T47D (cell line): ENCODE measurements at regions not wholly inside any gene's neighbourhood (a gene's known extent, or its start where the extent isn't known, plus 50 kb on each side); places are given as distances from the start of the nearest gene placed in this dataset.
"Not testable (repeated sequence)": the region's sequence is repeated elsewhere in the genome, so short reads cannot be mapped to it uniquely, and the experiment has no call there.

Experiments used
- DNase-seq, 2 experiments: peaks; one replicate each; pipeline versions ENCODE4 v3.0.0 to v3.0.0-alpha.2; 2011 to 2012; ENCODE audit warnings: low read depth in 1 of 2, low spot score in 1 of 2
- JUND ChIP-seq: IDR thresholded peaks from 2 replicates; pipeline ENCODE4 v1.6.1; 2012; ENCODE audit warnings: low read depth
- in situ Hi-C: cut with HindIII; loops from 2 replicates; pipeline ENCODE4 v1.10.0; 2016; ENCODE audit warnings: low sequenced_read_pairs, low pct_unique_long_range_greater_than_20kb

DNA sequence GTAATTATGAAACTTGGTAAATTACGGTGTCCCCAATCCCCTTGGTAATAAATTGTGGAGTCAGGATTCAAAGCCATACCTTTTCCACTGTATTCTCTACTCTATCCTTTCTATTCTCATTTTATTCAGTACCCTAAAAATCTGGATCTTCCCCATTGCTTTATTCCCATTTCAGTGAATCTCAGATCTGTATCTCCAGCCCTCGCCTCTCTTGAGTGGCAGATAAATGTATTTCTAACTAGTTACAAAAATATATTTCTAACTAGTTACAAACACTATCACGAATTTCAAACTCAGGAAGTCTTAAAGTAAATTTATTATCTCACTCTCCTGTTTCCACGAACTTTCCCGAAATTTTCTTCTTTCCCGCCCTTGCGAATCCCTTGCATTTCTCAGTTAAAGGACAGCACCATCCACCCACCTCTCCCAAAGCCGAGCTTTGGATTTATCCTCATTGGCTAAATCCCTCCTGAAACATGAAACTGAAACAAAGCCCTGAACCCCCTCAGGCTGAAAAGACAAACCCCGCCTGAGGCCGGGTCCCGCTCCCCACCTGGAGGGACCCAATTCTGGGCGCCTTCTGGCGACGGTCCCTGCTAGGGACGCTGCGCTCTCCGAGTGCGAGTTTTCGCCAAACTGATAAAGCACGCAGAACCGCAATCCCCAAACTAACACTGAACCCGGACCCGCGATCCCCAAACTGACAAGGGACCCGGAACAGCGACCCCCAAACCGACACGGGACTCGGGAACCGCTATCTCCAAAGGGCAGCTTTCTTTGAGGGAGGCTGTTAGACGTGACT is 164.3 kb upstream of the PABPC3 start:
- in situ Hi-C loops = no loop called here
- no peak for TF ChIP-seq JUND
- DNase-seq = no peak

DNA sequence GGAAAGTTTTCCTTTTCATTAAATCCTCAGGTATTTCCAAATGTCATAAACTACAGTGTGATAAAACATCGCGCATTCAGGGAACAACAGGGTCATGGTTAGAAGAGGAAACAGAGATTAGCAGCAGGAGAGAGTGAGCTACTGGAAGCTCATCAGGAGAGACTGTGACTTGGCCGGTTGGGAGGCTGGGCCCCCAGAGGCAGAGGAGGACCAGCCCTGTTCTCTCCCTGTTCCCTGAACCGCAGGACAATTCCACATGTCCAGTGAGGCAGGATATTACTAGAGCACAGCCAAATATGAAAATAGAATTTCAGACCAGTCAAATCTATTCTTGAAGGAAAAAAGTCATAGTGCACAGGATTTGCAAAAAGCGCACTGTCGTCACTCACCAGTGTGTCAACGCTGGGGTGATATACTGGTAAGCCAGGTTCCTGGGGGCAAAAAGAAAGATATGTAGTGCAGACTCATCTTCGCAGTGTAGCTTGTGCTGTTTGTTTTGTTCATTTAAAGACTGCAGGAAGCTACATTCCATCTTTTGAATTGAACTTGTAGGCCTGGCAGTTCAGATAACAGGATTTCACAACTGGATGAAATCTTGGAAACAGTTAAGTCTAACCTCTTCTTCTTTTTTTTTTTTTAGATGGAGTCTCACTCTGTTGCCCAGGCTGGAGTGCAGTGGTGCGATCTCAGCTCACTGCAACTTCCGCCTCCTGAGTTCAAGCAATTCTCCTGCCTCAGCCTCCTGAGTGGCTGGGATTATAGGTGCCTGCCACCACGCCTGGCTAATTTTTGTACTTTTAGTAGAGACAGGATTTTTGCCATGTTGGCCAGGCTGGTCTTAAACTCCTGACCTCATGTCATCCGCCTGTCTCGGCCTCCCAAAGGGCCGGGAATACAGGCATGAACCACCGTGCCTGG is 162.6 kb upstream of the PABPC3 start:
- DNase-seq, in situ Hi-C loops: not testable (repeated sequence)

DNA sequence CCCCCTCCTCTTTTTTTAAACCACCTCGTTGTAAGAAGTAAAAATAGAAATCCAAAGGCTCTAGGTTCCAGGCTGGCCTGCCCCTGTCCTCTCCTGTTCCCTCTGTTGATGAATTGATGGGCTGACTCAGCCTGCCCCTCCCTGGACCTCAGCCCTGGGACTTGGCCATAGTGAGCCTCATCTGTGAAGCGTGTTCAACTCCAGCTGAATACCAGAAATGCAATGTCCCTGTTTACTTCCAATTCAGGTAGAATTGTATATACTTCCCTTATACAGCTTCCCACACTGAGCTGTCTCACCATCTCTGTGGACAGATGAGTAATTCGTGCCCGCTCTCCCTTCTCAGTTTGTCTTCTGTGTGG is 161.9 kb upstream of the PABPC3 start:
- in situ Hi-C loops, DNase-seq: not testable (repeated sequence)

DNA sequence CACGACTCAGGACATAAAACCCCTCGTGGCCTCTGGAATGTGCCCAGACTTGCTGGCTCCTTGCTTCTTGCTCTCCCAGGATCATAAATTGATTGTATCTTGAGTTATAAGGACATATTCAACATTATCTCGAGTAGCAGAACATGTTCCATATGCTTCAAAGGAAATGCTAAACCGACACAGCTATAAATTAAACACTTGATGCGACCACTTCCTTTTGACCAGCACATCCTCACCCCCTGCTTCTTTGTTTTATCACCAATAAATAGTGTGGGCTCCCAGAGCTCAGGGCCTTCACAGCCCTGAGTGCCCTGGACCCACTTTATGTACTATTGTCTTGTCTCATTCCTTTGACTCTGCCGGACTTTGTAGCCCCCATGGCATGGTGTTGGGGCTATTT is 157.0 kb upstream of the PABPC3 start:
- no peak for DNase-seq
- TF ChIP-seq JUND = no peak
- in situ Hi-C loops = no loop called here

DNA sequence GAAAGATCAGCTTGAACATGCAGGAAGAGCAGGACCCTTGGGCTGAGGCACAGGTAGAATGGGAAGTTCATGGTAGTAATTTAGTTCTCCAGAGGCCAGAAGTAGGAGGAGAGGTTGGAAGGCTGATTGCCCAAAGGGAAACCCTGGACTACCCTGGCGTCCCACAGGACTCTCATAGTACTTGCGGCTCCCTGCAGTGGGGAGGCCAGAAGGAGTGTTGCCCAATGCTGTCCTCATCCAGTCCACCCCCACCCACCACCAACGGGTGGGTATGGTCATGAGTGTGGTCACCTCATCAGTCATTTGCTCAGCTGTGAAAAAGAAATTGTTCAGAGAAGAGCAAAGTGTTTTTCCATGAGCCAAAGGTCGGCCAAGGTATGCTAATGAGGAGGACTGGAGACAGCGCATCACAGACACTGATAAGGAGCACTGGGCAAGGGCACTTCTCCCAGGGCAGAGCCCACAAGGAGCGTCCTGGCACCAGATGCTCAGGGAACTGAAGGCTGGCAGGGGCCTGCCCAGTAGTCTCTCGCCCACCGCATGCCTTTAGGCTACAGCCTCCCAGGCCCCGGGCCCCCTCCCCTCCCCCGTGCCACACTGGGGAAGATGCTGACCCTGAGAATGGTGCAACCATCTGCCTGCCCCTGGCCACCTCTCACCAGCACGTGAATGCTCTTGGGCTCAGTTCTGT is 154.8 kb upstream of the PABPC3 start:
- DNase-seq, in situ Hi-C loops: not testable (repeated sequence)

DNA sequence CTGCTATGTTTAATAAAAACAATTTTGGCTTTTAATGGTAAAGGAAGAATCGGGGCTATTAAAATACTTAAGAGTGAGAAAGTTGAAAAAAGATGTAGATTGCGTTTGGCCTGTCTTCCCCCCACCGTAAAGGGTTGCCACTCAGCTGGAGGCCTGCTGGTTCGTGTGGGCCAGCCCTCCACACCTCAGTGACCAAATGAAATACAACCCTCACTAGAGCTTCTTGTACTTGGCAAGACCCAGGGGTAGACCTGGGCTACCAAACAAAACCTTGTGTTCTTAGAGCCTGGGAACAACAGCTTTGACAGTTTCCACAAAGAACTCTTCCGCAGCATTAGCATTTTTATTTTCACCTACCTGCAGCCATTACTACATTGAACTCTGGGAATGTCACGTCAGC is 152.8 kb upstream of the PABPC3 start:
- no peak for TF ChIP-seq JUND
- in situ Hi-C loops = no loop called here
- DNase-seq = no peak

DNA sequence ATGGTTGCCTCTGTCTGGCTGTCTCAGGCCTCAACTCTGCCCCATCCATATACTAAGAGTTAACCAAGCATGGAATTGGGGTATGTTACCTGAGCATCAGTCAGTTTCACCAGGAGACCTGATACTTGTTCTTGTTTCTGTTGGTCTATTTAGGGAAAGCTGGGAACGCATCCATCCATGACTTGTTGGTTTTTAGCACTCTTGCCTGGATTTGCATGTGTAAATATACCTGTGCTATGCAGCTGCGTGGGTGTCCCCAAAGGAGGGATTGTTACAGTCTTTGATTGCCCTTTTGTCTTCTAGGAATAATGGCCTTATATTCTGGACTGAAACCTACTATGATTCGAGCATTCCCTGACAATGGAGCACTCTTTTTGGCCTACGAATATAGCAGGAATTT is 151.9 kb upstream of the PABPC3 start:
- in situ Hi-C loops, DNase-seq: not testable (repeated sequence)

DNA sequence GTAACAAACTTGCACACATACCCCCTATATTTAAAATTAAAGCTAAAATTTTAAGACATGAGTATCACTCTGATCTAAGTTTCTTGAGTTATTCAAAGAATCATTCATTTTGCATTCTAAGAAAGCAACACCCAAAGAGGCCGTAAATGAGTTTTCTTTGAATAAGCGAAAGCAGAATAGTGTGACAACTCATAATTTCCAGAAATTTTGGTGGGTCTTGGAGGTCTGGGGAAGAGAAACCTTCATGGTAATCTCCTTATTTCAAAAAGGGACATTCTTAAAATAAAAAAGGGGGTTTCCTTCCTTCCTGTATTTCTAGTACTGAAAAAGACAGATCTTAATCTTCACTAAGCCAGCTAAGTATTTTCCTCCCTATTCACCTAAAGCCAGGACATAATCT is 147.0 kb upstream of the PABPC3 start:
- DNase-seq, in situ Hi-C loops: not testable (repeated sequence)

DNA sequence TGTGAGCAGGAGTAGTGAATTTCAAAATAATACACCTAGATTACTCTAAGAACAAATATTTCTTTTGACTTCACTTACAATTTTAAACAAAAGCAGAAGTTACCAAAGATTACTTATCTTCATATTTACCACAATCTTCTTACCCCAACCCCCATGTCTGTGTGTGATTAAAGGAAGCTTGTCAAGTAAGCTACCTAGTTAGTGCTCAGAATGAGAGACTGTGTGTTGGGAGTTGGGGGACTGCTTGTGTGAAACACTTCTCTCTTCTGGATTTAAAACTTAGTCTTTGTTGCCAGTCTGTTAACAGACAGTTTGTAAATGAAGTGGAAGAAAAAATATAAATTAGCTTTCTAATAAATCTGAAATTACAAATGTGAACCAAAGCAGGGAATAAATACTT is 145.3 kb upstream of the PABPC3 start:
- DNase-seq, in situ Hi-C loops: not testable (repeated sequence)

DNA sequence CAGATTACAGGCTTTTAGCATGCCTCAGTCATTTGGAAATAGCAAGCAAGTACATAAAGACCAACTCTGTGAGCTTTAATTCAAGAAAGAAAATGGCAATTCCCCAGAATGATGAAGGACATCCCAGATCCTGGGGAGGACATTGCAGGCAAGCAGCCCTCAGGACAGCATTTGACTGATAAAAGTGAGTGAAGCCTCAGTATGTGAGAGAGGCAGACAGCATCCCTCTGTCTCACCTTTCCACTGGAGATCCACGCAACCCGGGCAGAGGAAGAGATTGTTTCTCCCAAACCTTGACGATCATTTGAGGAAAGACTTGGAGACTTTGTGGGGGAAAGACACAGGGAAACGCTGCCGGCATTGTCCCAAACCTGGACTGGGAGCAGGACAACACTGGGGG is 128.0 kb upstream of the PABPC3 start:
- DNase-seq, in situ Hi-C loops: not testable (repeated sequence)

DNA sequence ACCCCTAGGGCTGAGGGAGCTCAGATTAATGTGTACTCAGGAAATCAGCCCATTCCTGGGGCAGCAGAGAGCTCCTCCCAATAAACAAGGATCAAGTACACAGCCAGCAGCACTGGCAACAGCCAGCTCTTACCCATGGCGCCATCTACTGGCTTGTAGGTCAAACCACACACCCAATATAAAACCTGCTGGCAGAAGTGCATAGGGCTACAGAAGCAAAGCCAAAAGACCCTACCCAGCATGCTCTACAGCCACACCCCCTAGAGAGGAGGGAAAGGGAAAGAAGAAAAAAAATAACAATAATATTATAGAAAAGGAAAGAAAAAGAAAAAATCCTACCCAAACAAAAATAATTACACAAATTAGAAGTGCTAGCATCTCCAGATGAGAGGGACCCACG is 127.5 kb upstream of the PABPC3 start:
- in situ Hi-C loops, DNase-seq: not testable (repeated sequence)

DNA sequence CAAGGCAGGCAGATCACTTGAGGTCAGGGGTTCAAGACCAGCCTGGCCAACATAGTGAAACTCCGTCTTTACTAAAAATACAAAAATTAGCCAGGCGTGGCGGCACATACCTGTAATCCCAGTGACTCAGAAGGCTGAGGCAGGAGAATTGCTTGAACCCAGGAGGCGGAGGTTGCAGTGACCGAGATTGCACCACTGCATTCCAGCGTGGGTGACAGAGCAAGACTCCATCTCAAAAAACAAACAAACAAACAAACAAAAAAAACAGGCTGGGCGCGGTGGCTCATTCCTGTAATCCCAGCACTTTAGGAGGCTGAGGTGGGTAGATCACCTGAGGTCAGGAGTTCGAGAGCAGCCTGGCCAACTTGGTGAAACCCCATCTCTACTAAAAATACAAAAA is 122.8 kb upstream of the PABPC3 start:
- in situ Hi-C loops, DNase-seq: not testable (repeated sequence)

DNA sequence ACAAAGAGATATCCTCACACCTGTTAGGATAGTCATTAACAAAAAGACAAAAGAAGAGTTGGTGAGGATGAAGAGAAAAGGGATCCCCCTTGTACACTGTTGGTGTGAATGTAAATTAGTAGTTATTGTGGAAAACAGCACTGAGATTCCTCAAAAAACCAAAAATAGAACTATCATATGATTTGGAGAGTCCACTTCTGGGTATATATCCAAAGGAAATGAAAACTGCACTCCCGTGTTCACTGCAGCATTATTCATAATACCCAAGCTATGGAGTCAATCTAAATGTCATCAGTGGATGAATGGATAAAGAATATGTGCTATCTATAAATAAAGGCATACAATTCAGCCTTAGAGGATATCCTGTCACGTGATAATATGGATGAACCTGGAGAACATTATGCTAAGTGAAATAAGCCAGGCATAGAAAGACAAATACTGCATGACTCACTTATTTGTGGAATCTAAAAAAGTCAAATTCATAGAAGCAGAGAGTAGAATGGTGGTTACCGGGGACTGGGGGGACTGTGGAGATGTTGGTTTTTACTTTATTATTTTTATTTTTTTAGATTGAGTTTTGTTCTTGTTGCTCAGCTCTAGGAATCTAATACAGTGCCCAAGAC is 114.6 kb upstream of the PABPC3 start:
- DNase-seq, in situ Hi-C loops: not testable (repeated sequence)
